GM18858 (cell line): ENCODE measurements at regions not wholly inside any gene's neighbourhood (a gene's known extent, or its start where the extent isn't known, plus 50 kb on each side); places are given as distances from the start of the nearest gene placed in this dataset.

Source experiments
- ATAC-seq: cut with Tn5 transposase; IDR thresholded peaks from one replicate; pipeline ENCODE4 v1.9.1; 2021; ENCODE audit not compliant: unreplicated experiment

- no peak for ATAC-seq
These were observed 152.6 kb downstream of the SLC16A9 start for GRCh38 chr10:59557052-59557451.

GRCh38 chr10:59553162-59553900 is 156.3 kb downstream of the SLC16A9 start:
- ATAC-seq = no peak

- no peak for ATAC-seq
These were observed 159.6 kb downstream of the SLC16A9 start for GRCh38 chr10:59550061-59550460.

- ATAC-seq = no peak
These were observed 171.0 kb downstream of the SLC16A9 start for GRCh38 chr10:59538623-59539022.

- ATAC-seq = no peak
These were observed 172.1 kb downstream of the SLC16A9 start for GRCh38 chr10:59537501-59537900.

- no peak for ATAC-seq
These were observed 173.3 kb downstream of the SLC16A9 start for GRCh38 chr10:59536167-59537014.

GRCh38 chr10:59524348-59524747 is 162.0 kb upstream of the FAM13C start:
- no peak for ATAC-seq

- ATAC-seq = no peak
These were observed 161.5 kb upstream of the FAM13C start for GRCh38 chr10:59523851-59524250.

GRCh38 chr10:59517996-59518395 is 155.6 kb upstream of the FAM13C start:
- no peak for ATAC-seq

GRCh38 chr10:59517341-59517899 is 155.1 kb upstream of the FAM13C start:
- no peak for ATAC-seq

GRCh38 chr10:59513558-59513957 is 151.2 kb upstream of the FAM13C start:
- ATAC-seq = no peak

GRCh38 chr10:59512951-59513350 is 150.6 kb upstream of the FAM13C start:
- ATAC-seq = no peak

GRCh38 chr10:59508956-59509355 is 146.6 kb upstream of the FAM13C start:
- no peak for ATAC-seq

- no peak for ATAC-seq
These were observed 145.9 kb upstream of the FAM13C start for GRCh38 chr10:59508296-59508695.

GRCh38 chr10:59505926-59506325 is 143.6 kb upstream of the FAM13C start:
- ATAC-seq = no peak

- no peak for ATAC-seq
These were observed 137.1 kb upstream of the FAM13C start for GRCh38 chr10:59499460-59499859.

- no peak for ATAC-seq
These were observed 130.7 kb upstream of the FAM13C start for GRCh38 chr10:59493017-59493416.

GRCh38 chr10:59479426-59479825 is 117.1 kb upstream of the FAM13C start:
- no peak for ATAC-seq

GRCh38 chr10:59470570-59470969 is 108.2 kb upstream of the FAM13C start:
- no peak for ATAC-seq

- ATAC-seq = no peak
These were observed 102.7 kb upstream of the FAM13C start for GRCh38 chr10:59465088-59465487.

GRCh38 chr10:59464483-59464882 is 102.1 kb upstream of the FAM13C start:
- ATAC-seq = no peak

- no peak for ATAC-seq
These were observed 101.6 kb upstream of the FAM13C start for GRCh38 chr10:59463909-59464308.
